Testis (tissue), 2 donors: ENCODE measurements at regions not wholly inside any gene's neighbourhood (a gene's known extent, or its start where the extent isn't known, plus 50 kb on each side); places are given as distances from the start of the nearest gene placed in this dataset.

ENCODE experiments used
- POLR2A ChIP-seq: fragments of 450-650 bp; IDR thresholded peaks from one replicate; pipeline ENCODE4 v1.6.1; 2017; ENCODE audit warnings: antibody characterized with exemption, mild to moderate bottlenecking, moderate library complexity
- TF ChIP-seq, protein P1 (sequence below), 3 experiments: fragments of 450-650 bp in 2 of 3; fragments of 200-600 bp in 1 of 3; sonication (generic) in 1 of 3; IDR thresholded peaks; one replicate each; pipeline ENCODE4 v1.5.1; 2016 to 2019; ENCODE audit warnings: antibody characterized with exemption in 3 of 3, mild to moderate bottlenecking in 2 of 3, moderate library complexity in 1 of 3

DNA sequence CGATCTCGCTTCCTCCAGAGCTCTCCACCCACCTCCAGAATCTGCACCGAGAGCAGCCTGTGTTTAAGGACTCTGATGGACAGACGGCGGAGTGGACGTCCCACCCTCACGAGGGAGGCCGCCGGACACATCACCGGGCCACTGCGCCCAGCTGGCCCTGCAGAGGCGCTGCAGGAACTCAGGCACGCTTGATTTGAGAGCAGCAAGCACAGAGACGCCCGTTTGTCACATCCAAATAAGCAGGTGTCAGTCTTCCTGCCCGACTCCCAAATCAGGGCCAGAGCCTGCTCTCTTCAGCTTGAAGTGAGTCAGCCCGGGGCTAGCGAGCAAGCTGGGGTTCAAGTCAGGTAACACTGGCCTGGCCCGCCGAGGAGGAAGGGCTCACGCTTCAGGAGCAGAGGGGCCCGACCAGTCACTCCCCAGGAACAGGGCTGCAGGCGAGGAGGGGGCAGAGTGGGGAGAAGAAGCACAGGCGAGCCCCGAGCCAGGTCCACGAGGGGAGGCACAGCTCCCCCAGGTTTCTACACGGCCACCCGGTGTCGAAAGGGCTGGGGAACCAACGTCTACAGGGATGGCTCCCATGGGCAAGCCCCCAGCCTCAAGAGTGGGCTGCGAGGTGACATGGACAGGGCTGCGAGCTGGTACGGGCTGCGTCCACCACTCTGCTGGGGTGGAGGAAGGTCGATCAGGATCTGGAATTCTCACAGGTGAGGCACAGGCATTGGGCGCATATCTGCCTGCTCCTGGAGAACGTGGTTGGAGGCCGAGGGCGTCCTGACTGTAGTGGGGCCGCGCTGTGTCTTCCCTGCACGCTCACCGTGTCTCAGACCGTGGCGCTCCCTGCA, 52.5 kb upstream of the CTDP1 start:
- TF ChIP-seq, protein P1, sequence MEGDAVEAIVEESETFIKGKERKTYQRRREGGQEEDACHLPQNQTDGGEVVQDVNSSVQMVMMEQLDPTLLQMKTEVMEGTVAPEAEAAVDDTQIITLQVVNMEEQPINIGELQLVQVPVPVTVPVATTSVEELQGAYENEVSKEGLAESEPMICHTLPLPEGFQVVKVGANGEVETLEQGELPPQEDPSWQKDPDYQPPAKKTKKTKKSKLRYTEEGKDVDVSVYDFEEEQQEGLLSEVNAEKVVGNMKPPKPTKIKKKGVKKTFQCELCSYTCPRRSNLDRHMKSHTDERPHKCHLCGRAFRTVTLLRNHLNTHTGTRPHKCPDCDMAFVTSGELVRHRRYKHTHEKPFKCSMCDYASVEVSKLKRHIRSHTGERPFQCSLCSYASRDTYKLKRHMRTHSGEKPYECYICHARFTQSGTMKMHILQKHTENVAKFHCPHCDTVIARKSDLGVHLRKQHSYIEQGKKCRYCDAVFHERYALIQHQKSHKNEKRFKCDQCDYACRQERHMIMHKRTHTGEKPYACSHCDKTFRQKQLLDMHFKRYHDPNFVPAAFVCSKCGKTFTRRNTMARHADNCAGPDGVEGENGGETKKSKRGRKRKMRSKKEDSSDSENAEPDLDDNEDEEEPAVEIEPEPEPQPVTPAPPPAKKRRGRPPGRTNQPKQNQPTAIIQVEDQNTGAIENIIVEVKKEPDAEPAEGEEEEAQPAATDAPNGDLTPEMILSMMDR (IDR thresholded peaks at IDR 0.05), result no peak
- no peak for TF ChIP-seq POLR2A
